ENCODE measurements at regions not wholly inside any gene's neighbourhood (a gene's known extent, or its start where the extent isn't known, plus 50 kb on each side); places are given as distances from the start of the nearest gene placed in this dataset.
A peak's percentile ranks its signal among the peaks of the same experiment; 100 is the strongest.

DNA sequence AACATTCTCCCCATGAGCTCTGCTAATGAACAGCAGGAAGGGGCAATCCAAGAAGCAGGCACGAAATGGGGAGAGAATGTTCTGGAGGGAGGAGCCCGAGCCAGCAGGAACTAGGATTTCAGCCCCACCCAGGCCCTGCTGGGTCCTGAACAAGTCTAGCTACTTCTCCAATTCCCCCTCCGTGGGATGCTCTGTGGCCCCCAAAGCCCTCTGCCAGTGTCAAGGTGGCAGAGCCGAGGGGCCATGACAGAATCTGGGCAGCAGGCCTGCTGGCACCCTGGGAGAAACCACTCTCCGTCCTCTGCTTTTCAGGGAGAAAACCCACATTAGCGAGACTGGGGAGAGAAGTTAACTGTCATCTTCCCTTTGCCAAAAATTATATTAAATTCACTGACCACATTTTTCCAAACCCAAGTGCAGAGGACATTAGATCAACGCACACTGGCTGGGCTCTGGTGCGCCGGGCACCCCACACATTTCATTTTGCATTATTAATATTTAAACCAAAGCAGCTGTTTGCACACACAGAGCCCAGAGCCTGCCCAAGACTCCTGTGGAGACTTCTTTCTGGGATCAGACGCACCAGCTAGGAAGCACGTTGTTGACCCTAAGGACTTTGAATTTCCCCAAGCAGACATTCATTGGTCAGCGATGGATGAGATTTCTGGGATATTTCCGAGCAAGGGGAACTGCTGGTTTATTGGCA is 80.2 kb upstream of the PKDCC start:
- DNase-seq = peak; percentile 86

DNA sequence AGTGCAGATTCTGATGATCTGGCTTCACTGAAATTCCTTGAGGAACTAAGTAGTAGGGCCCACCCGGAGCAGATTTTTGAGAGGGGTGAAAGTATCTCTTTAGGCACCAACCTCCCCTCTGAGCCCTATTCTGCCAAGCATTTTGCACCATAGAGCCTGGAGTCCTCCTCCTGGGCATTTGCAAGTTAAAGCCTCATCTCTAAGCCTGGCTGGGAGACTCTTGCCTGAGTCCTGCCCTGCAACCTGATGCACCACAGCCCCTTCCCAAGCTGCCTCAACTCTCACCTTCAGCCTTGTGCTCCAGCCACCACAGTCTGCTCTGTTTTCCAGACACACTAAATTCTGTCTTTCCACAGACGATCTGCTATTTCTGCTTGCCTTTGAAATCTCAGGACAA is 79.6 kb upstream of the PKDCC start:
- DNase-seq = no peak

DNA sequence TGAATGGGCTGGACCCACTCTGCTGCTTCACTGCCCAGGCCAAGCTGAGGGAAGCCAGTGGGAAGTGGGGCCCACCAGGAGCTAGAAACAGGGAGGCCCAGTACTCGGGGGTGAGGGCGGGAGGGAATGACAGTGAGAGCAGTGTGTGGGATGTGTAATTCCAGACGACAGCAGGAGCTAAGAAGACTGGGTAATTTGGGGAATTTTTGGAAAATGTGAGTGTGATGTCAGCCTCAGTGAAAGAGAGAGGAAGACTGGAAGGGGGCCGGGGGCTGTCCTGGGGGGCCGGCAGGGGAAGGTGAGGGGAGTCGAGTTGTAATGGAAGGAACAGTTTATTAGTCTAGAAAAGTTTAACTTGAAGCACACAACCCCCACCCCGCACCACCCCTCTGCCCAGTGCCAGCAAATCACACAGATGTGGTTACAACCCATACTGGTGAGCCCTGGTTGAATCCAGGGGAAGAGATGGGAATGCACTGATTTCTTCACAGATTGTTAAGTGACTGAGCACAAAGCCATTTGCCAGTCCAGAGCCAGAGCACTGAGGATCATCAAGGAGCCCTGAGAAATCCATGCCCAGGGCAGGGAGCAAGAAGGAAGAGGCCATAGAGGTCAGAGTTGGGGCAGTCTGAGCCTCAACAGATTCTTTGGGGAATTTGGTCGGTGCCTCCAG is 76.7 kb upstream of the PKDCC start:
- DNase-seq = peak; percentile 78

DNA sequence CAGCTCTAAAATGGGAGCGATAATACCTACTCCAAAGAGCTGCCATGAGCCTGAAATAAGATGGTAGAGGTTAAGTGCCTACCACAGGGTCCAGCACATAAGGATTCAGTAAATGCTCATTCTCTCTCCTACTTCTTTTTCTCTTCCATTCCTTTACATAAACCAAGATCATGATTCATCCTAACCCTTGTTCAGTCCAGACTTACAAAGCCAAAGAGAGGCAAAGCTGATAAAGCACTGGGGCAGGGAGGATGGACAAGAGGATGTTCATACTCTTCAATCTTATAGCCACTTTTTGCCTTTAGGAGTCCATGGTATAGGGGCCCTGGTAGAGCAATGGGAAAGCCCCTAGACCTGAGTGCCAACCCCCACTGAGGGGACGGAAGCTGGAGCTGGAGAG is 75.6 kb upstream of the PKDCC start:
- no peak for DNase-seq

DNA sequence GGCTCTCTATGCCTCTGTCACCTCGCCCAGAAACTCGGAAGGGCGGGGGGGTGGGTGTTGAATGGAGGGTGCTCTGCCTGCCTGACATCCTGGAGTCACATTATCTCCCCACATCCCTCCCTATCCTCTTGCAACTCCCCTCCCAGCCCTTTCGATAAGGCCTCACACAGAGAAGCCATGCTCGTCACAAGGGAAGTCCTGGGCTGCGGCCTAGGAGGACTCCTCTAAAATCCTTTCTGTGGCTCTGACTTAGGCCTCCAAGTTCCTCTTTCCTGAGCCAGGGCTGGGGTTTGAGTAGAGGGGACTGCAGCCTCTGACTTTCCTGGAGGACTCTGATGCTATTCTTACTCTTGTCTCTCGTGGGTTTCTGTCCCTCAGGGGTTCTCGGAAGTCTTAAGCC is 75.0 kb upstream of the PKDCC start:
- DNase-seq = no peak

DNA sequence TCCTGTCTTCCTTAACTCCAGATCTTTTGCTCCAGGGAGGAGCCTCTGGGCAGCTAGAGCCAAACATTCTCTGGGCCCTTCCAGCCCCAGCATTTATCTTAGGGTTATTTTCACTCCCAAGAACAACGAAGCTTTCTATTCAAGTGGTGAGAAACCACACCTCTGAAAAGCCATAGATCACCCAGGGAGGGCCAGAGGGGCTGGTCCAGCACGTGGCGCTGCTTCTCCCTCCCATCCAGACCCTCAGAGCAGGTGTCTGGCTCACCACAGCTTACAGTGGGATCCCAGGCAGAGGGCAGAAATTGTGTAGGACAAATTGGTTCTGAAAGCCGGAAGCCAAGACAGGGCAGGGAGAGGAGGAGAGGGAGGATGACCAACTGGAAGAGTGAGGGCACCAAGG is 74.0 kb upstream of the PKDCC start:
- DNase-seq = no peak

DNA sequence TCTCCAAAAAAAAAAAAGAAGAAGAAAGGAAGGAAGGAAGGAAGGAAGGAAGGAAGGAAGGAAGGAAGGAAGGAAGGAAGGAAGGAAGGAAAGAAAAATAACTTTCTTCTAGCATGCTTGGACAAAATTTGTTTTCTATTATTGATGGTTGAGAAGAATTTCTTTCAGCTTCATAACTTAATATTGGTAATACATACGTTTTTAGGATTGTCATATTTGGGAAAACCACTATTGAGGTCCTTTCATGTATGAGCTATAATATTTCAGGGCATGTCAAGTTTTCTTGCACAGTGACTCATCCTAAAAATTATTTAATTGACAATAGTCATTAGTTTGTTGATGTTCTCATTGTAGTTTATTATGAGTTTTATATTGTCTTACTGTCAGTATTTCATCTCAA is 66.4 kb upstream of the PKDCC start:
- no peak for DNase-seq

DNA sequence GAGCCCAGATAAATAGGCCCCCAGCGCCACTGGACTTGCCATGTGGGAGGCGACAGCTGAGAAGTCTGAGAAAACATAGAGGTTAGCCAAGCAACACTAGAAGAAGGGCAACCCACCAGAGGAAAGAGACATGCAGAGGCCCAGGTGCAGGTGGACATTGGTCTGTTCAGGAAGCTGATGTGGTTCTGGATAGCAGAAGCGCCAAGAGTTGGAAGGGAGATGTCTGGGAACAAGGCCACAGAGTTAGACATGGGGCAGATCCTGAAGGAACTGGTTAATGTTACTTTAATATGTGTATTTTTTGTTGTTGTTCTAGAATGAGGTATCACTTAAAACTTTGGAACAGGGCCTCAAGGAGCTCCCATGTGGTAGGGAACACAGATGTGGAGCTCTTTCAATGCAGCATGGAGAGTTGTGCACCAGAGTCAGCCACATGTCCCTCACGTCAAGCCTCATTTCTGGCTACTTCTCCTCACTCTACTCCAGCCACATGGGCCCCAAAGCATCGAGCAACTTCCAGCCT is 62.2 kb upstream of the PKDCC start:
- DNase-seq = no peak

DNA sequence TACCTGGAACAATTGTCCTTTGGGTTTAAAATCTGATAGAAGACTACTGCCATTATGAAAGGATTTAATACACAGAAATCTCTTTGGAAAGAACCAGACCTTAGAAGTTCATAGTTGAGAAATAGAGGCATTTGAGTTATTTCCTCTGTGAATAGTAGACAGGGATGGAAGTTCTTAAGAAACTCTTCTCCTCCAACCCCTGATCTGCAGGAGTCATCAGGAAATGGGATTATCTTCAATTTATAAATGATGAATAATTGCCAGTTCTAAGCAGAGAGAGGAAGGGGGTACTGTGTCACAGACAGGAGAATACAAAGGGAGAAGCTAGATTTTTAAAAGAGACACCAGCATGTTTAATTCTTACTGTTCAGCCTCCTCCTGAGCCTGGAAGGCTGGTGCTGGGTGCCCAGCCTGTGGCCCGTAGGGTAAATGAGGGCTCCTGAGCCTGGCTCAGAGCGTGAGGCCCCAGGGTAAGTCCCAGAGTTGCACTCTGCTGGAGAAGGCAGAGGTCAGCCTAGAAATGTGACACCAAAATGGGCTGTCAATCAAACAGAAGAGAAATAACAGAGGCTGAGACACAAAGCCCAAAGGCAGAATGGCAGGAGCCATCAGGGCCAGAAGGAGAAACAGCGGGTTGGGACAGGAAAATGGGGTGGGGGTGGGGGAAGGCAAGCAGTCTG is 58.2 kb upstream of the PKDCC start:
- DNase-seq = no peak

DNA sequence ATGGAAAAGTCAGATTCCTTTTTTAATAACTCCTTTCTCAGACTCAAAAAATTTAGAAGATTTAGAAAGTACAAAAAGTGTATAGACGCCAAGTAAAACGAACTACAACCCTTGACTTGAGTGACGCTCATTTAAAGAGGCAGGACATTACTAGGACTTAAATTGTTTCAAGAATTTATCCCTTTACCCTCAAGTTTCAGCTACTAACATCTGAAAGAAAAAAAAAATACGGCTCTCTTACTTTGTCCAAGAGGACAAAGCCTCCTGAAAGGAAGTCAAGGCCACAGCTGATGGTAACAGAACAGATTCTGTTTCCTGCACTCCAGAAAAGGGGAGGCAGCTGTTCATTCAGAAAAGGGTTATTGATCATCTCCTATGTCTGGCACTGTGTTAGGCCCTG is 57.6 kb upstream of the PKDCC start:
- DNase-seq = no peak

DNA sequence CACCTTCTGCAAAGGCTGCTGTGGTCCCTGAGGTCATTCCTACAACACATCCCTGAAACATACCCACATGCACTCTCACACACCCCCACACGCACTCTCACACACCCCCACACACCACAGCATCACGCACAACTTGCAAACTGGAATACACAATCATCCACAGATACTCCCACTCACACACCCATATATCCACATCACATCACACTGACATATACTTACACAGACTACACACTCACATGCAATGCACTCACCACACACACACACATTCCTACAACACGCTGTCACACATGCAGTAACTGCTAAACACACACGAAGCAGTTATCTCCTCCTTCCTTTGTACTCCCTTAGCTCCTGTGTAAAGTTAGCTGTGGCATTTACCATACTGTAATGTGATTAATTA is 57.1 kb upstream of the PKDCC start:
- DNase-seq = no peak

DNA sequence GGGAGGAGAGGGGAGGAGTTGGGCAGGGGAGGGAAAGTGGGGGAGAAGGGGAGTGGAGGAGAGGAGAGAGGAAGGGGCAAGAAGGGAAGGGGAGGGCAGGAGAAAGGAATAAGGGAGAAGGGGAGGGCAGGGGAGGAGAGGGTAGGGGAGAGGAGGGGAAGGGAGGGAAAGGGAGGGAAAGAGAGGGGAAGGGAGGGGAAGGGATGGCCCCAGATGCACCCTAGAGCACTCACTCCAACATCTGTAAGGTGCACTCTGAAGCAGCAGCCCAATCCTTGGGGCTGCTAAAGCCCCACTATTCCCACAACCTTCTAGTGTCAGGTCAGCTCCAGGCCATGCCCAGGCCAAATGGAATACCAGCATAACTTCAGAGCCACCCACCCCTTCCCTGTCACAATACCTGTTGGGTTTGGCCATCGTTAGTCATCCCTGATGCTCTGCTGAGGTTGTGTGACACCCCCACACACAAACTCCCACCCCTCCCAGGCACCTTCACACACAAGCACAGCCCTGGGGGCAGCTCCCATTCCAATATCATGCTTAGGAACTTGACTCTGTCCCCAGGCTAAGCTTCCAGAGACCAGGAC is 55.7 kb upstream of the PKDCC start:
- DNase-seq = no peak

DNA sequence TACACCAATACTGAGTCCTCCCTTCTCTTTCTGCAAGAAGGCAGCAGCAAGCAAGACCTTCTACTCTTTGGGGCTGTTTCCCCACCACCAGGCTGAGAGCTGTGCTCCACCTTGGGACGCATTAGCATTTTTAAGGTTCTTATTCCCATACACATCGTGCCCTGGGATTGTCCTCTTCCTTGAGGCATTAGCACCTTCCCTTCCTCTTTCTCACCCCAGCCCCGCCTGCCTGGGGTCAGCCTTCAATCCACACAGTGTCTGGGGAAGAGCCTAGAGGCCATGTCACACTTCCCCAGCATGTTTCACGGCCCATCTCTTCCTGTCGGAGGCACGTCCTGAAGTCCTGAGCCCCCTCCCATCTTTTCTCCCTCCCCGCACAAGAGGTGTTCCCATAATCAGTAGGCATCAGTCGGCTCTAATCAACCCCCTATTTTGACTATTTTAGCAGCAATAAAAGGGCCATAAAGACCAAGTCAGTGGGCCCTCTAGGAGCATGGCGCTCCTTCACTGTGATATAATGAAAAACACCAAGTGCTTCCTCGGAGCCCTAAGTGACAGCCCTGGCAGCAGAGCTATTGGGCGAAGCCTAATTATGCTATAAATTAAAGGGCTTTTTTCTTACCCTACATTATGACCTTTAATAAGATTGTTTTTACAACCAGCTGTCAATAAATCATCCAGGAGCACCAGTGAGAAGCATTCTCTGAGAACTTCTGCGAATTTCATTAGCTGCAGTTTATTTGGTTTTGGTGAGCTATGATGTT is 55.0 kb upstream of the PKDCC start:
- no peak for DNase-seq

DNA sequence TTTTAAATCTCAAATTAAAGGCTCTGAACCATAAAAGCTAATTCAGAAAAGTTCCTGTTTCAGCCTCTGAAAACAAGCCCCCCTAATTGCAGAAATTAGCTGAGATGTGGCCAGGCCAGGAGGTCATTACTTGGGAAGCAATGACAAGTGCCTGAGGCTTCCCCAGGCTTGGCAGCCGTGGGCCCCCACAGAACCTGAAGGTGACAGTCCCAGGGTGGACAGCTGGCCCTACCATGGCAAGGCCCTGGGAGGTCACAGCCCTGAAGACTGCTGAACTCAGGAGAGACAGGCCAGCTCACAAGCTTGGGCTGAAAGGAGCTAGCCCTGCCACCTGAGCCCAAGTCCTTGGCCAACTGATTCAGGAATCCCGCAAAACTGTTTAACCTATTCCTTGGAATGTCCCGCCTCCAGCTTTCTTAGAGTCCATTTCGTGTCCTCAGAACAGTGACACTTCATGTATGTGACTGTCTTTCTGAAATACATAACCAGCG is 54.3 kb upstream of the PKDCC start:
- DNase-seq = no peak

DNA sequence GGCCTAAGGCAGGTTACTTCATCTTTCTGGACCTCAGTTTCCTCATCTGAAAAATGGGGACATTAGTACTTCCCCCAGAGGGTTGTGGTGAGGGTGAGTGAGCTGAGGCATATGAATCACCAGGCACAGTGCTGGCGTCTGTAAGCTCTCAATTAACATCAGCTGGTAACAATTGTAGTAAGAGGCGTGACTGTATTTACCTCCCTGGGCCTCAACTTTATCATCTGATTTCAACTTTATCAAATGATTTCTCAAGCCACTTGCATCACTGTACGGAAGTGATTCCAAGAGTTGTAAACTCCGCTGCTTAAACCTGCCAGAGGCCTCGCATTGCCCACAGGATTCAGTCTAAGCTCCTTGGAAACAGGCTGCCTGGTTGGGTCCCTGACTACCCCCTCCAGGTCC is 53.6 kb upstream of the PKDCC start:
- DNase-seq = no peak

DNA sequence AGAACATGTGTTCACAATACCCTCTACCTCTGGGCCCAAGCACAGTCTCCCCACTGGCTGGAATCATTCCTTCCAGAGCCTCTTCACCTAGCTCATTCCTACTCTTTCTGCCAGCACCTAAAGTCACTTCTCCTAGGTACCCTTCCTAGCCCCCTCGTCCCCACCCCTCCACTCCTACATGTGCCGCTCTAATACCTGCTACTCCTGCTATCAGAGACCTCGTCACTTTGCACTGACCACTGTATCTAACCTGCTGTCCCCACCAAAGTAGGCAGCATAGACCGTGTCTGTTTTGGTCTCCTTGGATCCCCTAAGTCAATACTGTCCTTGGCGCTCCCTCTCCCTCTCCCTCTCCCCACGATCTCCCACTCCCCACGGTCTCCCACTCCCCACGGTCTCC is 53.2 kb upstream of the PKDCC start:
- DNase-seq = no peak

DNA sequence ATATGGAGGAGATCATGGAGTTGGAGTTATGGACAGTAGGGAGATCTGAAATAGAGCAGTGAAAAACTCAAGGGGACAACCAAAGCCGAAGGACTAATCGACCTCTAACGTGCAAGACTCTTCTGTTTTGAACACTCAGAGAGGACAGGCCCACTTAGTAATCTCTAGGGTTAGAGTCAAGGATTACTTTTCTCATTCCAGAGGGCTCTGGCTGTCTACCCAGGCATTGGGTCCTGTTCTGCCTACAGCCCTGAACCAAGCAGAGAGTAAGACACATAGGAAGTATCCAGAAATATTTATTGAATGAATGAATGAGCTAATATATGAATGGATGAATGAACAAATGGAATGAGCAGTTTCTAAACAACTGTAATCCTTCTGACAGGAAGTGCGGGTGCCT is 50.3 kb upstream of the PKDCC start:
- no peak for DNase-seq

Data from left hindlimb (tissue), 1 donor.